Spleen (tissue), 7 donors: ENCODE measurements at regions not wholly inside any gene's neighbourhood (a gene's known extent, or its start where the extent isn't known, plus 50 kb on each side); places are given as distances from the start of the nearest gene placed in this dataset.

ENCODE experiments used
- POLR2A ChIP-seq, 3 donors: fragments of 450-650 bp; IDR thresholded peaks; one replicate each; pipeline ENCODE4 v1.5.1; 2017; ENCODE audit warnings: antibody characterized with exemption in 3 of 3, mild to moderate bottlenecking in 1 of 3
- POLR2AphosphoS5 ChIP-seq, 3 donors: sonication (generic); formaldehyde crosslinking; IDR thresholded peaks; one replicate each; pipeline ENCODE4 v1.5.1; 2017; ENCODE audit warnings: antibody characterized with exemption in 3 of 3
- TF ChIP-seq, protein P1 (sequence below), 11 experiments: fragments of 200-600 bp in 7 of 11; fragments of 450-650 bp in 4 of 11; sonication (generic) in 4 of 11; IDR thresholded peaks in 8 of 11; conservative IDR thresholded peaks in 3 of 11; 1 replicate in 7 of 11; 2 replicates in 4 of 11; pipeline versions ENCODE4 v1.4.0 to v1.8.0; 2016 to 2021; ENCODE audit warnings: antibody characterized with exemption in 11 of 11, inconsistent platforms in 4 of 11, mild to moderate bottlenecking in 1 of 11
- donor health status: DM: no; HTN: no; CAD: no; lungs with moderate emphysema.
- donor health status: DM: no; HTN: no; CAD: no.
- donor health status: DM: no; HTN: no; CAD: no.

DNA sequence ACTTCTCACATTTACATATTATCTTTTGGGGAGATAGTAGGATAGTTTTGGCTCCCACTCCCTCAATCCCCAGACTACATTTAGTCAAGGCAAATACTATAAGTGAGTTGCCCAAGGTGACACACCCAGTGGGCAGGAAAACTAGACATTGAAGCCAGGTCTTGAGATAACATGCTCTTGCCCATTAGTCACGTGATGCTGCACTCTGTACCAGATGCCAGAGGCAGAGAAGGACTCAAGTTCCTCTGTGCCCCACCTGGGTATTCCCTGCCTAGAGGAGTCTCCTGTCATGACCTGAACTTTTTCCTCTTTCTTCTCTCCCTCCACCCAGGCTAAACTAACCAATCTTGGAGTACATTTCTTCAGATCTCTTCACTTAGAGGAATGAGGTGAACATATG lies 484.9 kb downstream of the BUD13 start:
- TF ChIP-seq, protein P1, sequence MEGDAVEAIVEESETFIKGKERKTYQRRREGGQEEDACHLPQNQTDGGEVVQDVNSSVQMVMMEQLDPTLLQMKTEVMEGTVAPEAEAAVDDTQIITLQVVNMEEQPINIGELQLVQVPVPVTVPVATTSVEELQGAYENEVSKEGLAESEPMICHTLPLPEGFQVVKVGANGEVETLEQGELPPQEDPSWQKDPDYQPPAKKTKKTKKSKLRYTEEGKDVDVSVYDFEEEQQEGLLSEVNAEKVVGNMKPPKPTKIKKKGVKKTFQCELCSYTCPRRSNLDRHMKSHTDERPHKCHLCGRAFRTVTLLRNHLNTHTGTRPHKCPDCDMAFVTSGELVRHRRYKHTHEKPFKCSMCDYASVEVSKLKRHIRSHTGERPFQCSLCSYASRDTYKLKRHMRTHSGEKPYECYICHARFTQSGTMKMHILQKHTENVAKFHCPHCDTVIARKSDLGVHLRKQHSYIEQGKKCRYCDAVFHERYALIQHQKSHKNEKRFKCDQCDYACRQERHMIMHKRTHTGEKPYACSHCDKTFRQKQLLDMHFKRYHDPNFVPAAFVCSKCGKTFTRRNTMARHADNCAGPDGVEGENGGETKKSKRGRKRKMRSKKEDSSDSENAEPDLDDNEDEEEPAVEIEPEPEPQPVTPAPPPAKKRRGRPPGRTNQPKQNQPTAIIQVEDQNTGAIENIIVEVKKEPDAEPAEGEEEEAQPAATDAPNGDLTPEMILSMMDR (IDR thresholded peaks at IDR 0.05 in 8 of 11, conservative IDR thresholded peaks at IDR 0.05 in 3 of 11), result no peak
- no peak for TF ChIP-seq POLR2A (IDR thresholded peaks at IDR 0.05)
- TF ChIP-seq POLR2AphosphoS5 (IDR thresholded peaks at IDR 0.05), result no peak
